DMS53 (cell line): ENCODE measurements at regions not wholly inside any gene's neighbourhood (a gene's known extent, or its start where the extent isn't known, plus 50 kb on each side); places are given as distances from the start of the nearest gene placed in this dataset.
"Not testable (repeated sequence)": the region's sequence is repeated elsewhere in the genome, so short reads cannot be mapped to it uniquely, and the experiment has no call there.

Source experiments
- DNase-seq: peaks from one replicate; lab custom pipeline; 2025; lab: John Stamatoyannopoulos, UW

- no peak for DNase-seq
Observed at GRCh38 chr4:127309369-127310102, 323.2 kb upstream of the INTU start.

- DNase-seq = no peak
Observed at GRCh38 chr4:127311371-127311770, 321.4 kb upstream of the INTU start.

GRCh38 chr4:127311924-127312323, 320.8 kb upstream of the INTU start:
- DNase-seq = no peak

- no peak for DNase-seq
Observed at GRCh38 chr4:127313767-127314166, 319.0 kb upstream of the INTU start.

- no peak for DNase-seq
Observed at GRCh38 chr4:127327491-127327890, 305.3 kb upstream of the INTU start.

- no peak for DNase-seq
Observed at GRCh38 chr4:127335073-127335620, 297.6 kb upstream of the INTU start.

- DNase-seq = no peak
Observed at GRCh38 chr4:127335732-127336131, 297.0 kb upstream of the INTU start.

GRCh38 chr4:127343123-127343522, 289.6 kb upstream of the INTU start:
- DNase-seq = not testable (repeated sequence)

GRCh38 chr4:127344071-127344470, 288.7 kb upstream of the INTU start:
- DNase-seq = no peak

GRCh38 chr4:127347936-127348335, 284.8 kb upstream of the INTU start:
- DNase-seq = no peak

- no peak for DNase-seq
Observed at GRCh38 chr4:127352220-127353113, 280.3 kb upstream of the INTU start.

- DNase-seq = no peak
Observed at GRCh38 chr4:127355743-127356142, 277.0 kb upstream of the INTU start.

GRCh38 chr4:127357765-127358164, 275.0 kb upstream of the INTU start:
- DNase-seq = no peak

GRCh38 chr4:127362686-127363085, 270.1 kb upstream of the INTU start:
- no peak for DNase-seq

GRCh38 chr4:127364397-127364796, 268.4 kb upstream of the INTU start:
- no peak for DNase-seq

GRCh38 chr4:127364911-127365310, 267.8 kb upstream of the INTU start:
- DNase-seq = no peak

- peak; percentile 52 for DNase-seq
Observed at GRCh38 chr4:127370604-127371003, 262.2 kb upstream of the INTU start.

GRCh38 chr4:127379499-127379898, 253.3 kb upstream of the INTU start:
- no peak for DNase-seq

GRCh38 chr4:127379948-127380347, 252.8 kb upstream of the INTU start:
- DNase-seq = not testable (repeated sequence)

GRCh38 chr4:127383666-127384065, 249.1 kb upstream of the INTU start:
- DNase-seq = no peak

- DNase-seq = no peak
Observed at GRCh38 chr4:127394516-127394915, 238.2 kb upstream of the INTU start.

GRCh38 chr4:127400276-127400675, 232.5 kb upstream of the INTU start:
- DNase-seq = no peak
